HG02623 (cell line): ENCODE measurements at regions not wholly inside any gene's neighbourhood (a gene's known extent, or its start where the extent isn't known, plus 50 kb on each side); places are given as distances from the start of the nearest gene placed in this dataset.
A peak's percentile ranks its signal among the peaks of the same experiment; 100 is the strongest.
"Not testable (repeated sequence)": the region's sequence is repeated elsewhere in the genome, so short reads cannot be mapped to it uniquely, and the experiment has no call there.

Experiments
- ATAC-seq: cut with Tn5 transposase; IDR thresholded peaks from one replicate; pipeline ENCODE4 v1.9.1; 2021; ENCODE audit warnings: moderate library complexity; ENCODE audit not compliant: unreplicated experiment

DNA sequence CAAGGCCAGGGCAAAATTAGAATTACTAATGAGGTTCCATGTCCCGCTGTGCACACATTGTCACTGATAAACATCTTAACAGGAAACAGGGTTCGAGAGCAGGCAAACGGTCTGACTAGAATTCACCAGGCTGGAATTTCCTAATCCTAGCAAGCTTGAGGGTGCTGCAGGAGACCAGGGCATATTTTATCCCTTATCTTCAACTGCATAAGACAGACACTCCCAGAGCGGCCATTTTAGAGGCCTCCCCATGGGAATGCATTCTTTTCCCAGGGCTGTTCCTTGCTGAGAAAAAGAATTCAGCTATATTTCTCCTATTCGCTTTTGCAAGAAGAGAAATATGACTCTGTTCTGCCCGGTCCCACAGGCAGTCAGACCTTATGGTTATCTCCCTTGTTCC is 282.5 kb upstream of the TACR3 start:
- not testable (repeated sequence) for ATAC-seq

DNA sequence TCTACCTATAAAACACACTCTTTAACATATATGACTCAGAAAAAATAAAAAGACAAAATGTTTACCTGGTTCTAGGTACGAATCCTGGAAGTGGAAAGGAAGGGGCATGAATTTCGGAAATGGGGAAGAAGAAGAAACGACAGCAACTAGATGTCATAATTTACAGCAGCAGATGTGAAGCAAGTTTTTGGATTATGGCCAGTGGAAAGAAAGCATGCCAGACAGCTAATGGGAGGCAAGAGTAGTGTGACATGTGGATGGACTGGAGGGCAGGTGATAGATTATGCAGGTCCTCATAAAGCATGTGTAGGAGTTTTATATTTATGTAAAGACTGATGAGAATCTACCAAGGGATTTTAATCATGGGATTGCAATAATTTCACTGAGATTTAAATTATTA is 279.0 kb upstream of the TACR3 start:
- ATAC-seq = no peak

DNA sequence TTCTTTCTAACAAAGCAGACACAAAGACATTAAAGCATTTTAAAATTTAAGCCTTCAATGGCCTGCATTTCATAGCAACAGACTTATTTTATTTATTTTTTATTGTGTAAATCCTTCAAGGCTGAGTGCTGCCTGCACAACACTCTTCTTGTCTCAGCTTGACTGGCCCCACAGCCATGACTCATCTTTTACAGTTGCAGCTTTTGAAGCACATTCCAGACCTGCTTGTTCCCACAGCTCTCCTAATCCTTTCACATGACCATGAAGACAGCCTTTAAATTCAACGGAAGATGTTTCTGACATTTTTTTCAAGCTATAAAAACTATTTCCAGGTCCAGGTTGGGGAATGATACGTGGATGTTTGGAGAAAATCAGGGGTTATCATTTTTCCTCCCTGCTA is 276.9 kb upstream of the TACR3 start:
- no peak for ATAC-seq

DNA sequence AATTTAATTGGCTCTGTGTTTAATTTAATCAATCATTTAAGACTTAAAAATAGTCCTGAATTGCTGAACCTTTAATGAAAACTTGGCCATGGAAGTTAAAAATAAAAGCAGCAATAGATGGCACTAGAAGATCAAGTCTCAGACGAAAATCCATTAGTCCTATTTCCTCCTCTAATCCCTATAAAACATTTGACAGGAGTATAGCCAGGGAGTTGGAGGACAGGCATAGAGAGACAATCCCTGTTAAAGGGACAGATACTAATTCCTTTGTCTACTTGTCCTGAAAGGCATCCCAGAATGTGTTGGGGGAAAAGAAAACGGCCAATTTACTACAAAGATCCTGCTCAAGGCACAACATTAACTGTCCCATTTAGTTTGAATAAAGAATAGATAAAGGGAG is 276.3 kb upstream of the TACR3 start:
- no peak for ATAC-seq

DNA sequence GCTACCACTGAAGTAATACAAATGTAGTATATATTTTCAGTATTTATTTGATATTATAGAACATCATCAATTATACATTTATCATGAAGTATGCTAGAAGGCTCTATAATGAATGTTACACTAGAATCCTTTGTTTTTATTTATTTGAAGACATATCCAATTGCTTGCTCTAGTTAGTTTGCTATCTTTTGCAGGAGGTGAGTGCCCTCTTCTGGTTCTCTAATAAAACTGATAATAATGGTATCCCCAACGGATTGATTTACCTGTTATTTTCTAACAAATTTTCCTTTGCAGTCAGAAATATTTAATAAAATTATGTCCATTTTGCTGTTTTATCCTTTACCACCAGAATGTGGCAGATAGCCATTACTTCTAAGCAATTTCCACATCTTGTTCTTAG is 274.3 kb upstream of the TACR3 start:
- ATAC-seq = no peak

DNA sequence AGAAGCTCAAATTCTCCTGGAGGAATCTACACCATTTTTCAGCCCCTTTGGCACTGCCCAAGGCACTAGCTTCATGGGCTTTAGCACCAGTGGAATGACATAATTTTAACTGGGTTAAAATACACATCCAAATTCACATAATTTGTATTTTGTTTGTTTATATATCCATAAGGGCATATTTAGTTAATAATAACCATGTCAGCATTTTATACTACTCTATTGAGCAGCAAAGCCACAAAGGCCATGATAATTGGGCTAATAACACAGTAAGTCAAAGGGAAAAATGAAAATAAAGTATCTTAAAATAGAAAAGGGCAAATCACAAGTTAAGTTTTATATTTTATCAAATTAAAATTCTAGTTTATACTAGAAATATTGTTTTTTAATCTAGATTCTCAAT is 262.7 kb upstream of the TACR3 start:
- no peak for ATAC-seq

DNA sequence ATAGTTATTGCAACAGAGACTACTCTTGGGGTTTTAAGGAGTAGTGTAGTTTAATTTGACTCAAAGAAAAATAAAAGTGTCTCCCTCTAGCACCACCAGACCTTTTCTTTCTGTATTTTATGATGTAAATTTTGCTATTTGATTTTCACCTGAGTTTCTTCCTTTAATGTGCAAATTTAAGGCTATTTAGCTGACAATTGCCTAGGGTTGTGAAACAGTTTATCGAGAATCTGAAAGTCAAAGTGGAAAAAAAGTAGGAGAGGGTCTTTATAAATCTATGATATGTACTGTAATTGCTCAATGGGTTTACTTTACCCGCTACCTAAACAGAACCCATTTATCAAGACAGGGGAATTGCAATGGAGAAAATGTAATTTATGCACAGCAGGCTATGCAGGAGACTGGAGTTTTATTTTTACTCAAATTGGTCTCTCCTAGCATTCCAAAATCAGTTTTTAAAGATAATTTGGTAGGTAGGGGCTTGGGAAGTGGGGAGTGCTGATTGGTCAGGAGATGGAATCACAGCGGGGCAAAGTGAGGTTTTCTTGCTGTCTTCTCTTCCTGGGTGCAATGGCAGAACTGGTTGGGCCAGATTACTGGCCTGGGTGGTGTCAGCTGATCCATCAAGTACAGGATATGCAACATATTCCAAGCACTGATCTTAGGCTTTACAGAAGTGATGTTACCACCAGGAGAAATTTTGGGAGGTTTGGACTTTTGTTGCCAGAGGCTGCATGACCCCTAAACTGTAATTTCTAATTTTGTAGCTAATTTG is 228.6 kb upstream of the TACR3 start:
- no peak for ATAC-seq

DNA sequence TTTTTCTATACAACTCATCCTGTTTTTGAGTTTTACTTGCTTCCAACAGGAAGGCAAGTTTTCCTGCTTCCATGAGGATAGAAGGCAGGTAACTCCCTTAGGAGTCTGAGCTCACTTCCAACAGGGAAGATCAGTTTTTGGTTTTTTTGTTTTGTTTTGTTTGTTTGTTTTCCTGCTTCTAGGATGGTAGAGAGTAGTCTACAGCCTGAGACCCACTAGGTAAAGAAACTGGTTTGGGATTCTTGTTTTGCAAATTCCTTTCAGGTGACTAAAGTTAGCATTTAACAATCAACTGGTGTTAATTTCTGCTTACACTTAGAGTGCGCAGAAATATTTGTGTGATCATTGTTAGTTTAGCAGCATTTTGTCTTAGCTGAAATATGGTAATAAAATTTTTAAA is 227.8 kb upstream of the TACR3 start:
- no peak for ATAC-seq

DNA sequence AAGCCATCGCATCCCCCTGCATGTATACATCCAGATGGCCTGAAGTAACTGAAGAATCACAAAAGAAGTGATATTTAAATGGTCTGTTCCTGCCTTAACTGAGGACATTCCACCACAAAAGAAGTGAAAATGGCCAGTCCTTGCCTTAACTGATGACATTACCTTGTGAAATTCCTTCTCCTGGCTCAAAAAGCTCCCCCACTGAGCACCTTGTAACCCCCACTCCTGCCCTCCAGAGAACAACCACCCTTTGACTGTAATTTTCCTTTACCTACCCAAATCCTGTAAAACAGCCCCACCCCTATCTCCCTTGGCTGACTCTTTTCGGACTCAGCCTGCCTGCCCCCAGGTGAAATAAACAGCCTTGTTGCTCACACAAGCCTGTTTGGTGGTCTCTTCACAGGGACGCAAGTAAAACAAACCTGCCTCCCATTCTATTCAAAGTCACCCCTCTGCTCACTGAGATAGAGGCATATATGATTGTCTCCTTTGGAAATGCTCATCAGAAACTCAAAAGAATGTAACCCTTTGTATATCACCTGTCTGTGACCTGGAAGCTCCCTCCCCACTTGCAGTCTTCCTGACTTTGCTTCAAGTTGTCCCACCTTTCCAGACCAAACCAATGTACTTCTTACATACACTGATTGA is 227.0 kb upstream of the TACR3 start:
- not testable (repeated sequence) for ATAC-seq

DNA sequence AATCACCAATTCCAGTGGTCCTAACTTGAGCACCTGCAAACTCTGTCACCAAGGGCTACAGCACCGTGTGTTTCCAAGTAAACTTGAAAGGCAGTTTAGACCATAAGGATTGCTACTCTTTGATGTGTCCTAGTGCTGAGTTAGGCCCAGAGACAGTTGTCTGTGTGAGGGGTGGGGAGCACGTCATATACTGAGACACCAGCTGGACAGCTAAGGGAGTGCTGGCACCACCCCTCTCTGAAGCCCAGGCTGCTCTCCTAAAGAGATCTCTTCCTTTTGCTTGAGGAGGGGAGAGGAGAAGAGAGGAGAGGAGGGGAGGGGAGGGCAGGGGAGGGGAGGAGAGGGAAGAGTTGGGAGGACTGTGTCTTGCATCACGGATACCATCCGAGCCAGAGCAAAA is 218.7 kb upstream of the TACR3 start:
- no peak for ATAC-seq

DNA sequence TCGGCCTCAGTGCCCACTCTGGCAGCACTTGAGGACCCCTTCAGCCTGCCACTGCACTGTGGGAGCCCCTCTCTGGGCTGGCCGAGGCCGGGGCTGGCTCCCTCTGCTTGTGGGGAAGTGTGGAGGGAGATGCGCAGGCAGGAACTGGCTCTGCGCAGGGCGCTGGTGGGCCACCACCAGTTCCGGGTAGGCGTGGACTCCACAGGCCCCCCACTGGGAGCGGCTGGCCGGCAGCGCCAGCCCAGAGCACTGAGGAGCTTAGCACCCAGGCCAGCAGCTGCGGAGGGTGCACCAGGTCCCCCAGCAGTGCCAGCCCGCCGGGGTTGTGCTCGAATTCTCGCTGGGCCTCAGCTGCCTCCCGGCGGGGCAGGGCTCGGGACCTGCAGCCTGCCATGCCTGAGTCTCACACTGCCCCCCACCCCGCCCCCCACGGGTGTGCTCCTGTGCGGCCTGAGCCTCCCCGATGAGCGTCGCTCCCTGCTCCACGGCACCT is 216.9 kb upstream of the TACR3 start:
- no peak for ATAC-seq

DNA sequence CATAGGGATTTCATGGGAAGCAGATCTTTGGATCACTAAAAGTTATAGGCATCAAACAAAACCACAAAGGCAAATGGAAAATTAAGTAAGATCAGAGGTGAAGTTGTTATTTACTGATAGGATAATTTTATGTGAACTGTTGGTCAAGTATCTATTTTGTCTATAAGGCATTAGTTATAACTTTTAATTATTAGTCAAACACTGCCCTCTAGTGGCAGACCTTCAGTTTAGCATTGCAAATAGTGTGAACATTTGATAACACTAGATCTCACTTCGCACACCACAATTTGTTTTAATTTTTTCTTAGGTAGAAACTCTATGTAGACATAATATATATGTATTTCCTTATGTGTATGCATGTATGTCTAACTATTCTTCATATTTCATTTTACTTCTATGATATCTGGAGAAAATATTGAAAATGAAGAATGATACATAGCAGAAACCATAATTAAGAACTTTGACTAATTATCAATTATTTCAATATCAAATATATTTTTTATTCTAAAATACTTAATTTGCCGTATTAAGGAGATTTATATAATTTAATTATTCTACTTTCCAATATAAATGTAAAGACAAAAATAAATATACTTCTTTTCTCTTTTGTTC is 214.5 kb upstream of the TACR3 start:
- ATAC-seq = peak; percentile 79

DNA sequence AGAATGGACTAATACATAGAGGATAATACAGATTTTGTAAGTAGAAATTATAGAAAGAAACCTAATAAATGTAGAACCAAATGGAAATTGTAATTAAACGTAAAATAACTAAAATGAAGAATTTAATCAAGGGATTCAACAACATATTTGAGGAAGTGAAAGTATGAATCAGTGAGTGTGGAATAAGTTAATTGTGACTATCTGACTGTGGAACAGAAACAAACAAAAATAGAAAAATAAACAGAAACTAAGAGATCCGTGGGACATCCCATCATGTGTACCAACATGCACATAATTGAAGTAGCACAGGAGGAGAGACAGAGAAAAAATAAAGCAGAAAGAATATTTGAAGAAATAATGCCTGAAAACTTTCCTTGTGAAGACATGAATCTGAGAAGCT is 208.6 kb upstream of the TACR3 start:
- no peak for ATAC-seq

DNA sequence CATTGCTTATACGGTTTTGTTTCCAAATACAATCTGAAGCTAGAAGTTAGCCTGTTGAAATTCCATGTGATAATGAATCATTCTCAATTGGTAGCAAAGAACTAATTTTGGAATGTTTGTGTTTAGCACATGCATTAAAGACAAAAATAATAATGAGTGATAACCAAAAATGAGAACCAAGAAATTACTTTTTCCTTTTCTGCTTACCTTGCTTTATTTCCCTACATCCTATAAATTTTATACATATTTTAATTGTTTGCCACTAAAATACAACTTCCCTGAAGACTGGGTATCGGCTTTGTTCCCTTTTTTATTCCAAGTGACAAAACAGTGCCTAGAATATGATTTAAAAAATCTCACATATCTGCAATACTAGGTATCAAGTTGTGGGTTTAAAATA is 203.8 kb upstream of the TACR3 start:
- no peak for ATAC-seq

DNA sequence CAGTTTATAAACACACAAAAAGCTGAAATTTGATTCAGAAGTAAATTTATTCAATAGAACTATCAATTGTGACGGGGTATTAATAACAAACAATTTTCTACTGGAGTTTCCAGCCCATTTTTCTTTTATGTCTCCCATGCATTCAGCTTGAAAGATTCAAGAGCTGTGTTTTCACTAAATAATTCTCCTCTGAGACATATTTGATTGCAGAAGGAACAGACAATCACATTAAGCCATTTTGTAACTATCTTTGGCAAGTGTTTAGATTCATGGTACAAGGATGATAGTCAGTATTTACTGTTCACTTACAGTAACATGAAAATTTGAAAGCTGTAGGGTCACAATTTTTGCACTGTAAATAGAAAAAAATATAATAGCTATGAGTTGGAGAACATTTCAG is 198.4 kb upstream of the TACR3 start:
- ATAC-seq = no peak

DNA sequence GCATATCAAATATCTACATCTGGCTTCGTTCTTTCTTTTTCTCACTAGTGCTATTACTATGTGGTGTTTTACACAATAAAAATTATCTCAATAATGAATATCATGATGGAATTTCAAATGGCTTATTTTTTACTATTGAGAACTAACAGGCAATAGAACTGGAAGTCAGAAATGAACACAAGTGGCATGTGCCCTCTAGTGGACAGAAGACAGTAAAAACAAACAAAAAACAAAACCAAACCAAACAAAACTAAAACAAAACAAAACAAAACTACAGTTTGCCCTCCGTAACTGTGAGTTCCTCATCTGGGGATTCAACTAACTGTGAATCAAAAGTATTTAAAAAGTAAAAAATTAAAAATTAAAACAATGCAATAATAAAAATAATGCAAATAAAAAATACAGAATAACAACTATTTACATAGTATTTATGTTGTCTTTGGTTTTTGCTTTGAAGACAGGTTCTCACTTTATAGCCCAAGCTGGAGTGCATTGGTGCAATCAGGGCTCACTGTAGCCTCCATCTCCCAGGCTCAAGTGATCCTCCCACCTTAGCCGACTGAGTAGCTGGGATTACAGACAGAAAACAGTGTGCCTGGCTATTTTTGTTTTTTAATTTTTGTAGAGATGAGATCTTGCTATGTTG is 195.6 kb upstream of the TACR3 start:
- ATAC-seq = peak; percentile 95

DNA sequence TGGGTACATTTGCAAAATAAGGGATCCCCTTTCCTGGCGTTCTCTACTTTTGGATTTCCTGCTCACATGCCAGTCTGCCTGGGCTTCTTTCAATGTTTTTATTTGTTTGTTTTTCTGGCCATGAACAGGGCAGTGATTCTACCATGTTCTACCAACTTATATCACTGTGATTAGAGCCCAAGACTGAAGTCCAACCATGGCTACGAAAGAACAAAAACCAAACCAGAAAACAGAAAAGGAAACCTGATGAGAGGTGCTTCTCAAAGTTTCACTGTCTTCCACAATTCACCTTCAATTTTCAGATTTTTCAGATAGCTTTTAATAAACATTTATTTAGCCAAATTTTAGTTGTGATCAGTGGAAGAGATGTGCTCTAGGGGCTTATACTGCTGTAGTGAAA is 187.6 kb upstream of the TACR3 start:
- ATAC-seq = no peak

DNA sequence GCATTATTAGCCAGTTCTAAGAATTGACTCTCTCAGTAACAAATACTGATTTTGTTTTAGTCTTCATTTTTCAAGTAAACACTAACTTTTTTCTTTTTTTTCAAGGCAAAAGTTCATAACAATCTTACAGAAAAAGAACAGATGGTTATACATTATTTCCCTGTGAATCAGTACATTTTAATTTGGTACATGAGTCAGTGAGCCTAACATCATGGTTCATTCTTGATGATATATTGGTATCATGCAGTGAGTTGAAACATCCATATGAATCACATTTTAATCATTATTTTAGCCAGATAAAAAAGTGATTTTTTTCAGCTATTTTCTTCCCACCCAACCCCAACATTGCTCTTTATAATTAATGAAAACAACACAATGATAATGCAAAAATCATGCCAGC is 184.3 kb upstream of the TACR3 start:
- ATAC-seq = no peak

DNA sequence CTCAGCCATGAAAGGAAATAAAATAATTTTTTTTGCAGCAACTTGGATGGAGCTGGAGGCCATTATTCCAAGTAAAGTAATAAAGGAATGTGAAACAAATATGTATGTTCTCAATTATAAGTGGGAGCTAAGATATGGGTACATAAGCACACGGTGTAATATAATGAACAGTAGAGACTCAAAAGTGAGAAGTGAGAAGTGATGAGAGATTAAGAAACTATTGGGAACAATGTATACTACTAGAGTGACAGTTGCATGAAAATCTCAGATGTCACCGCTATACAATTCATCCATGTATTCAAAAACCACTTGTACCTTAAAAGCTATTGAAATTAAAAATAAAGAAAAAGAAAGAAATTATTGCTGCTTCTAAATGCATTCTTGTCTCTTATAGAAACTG is 182.9 kb upstream of the TACR3 start:
- no peak for ATAC-seq

DNA sequence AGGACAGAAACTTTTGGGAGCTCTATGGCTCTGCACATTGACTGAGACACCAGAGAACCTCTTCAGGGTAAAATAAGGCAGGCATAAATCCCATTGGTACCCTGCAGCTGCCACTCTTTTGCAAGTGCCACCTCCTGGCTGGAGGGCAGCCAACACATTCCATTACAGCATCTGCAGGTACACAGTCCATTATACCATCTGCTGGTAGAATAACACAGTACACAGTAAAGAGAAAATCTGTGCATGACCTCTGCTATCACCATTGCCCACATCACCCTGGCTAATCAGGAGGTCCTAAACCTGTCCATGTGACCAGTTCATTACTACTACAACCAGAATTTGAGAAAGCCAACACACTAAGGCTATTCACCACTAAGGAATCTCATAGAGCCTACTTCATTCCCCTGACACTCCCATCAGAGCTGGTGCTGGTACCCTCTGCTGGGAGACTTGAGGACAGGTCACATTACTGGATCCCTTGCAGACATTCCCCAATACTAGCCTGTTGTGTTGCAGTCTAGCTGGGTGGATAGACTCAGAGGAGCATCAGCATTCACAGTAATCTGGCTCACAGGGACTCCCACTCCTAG is 176.2 kb upstream of the TACR3 start:
- no peak for ATAC-seq

DNA sequence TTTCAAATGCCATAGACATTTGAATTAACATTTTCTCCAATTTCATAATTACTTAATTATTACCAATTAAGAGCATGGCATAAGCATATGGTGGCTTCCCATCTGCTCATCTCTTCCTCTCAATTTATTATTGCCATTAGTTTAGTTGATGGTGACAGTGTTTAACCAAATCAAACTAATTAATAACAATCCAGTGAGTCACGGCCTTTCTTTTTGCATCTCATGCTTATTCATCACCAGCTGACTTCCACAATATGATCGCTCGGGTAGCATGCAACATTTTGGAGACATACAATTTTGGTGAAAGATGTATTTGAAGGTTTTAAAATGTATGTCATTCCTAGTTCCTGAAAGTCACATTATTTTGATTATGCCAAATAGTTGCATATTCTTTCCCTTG is 172.8 kb upstream of the TACR3 start:
- no peak for ATAC-seq
